GM23338 (cell line): ENCODE measurements at regions not wholly inside any gene's neighbourhood (a gene's known extent, or its start where the extent isn't known, plus 50 kb on each side); places are given as distances from the start of the nearest gene placed in this dataset.

Experiments used
- ATAC-seq: fragments of 200-7000 bp; cut with Tn5 transposase; 3 replicates; pipeline ENCODE4 v1.9.1; 2020
- DNase-seq: peaks from one replicate; pipeline ENCODE4 v3.0.0-alpha.2; 2015; ENCODE audit warnings: low spot score
- H2AFZ ChIP-seq: fragments of 200-600 bp; sonication (generic); 2 replicates; pipeline ENCODE4 v1.8.0; 2016; ENCODE audit warnings: antibody characterized with exemption, mild to moderate bottlenecking, moderate library complexity
- H3F3A ChIP-seq: fragments of 200-600 bp; sonication (generic); replicated peaks from 2 replicates; pipeline ENCODE4 v1.8.0; 2017; ENCODE audit warnings: antibody characterized with exemption, mixed run types, low read depth
- H3K27ac ChIP-seq: fragments of 200-600 bp; sonication (generic); 2 replicates; pipeline ENCODE4 v1.6.1; 2016; ENCODE audit warnings: low read depth
- H3K27me3 ChIP-seq: fragments of 200-600 bp; sonication (generic); 2 replicates; pipeline ENCODE4 v1.8.0; 2016; ENCODE audit warnings: mild to moderate bottlenecking, mixed run types, moderate library complexity; ENCODE audit not compliant: insufficient read depth
- H3K36me3 ChIP-seq: fragments of 200-600 bp; sonication (generic); 2 replicates; pipeline ENCODE4 v1.8.0; 2016; ENCODE audit warnings: mild to moderate bottlenecking; ENCODE audit not compliant: insufficient read depth
- H3K4me1 ChIP-seq: fragments of 200-600 bp; sonication (generic); 2 replicates; pipeline ENCODE4 v1.8.0; 2016; ENCODE audit warnings: mild to moderate bottlenecking, moderate library complexity; ENCODE audit not compliant: insufficient read depth
- H3K4me2 ChIP-seq: fragments of 200-600 bp; sonication (generic); 2 replicates; pipeline ENCODE4 v1.7.1; 2017; ENCODE audit warnings: mixed run types
- H3K4me3 ChIP-seq: fragments of 200-600 bp; sonication (generic); 2 replicates; pipeline ENCODE4 v1.6.1; 2016; ENCODE audit warnings: mixed run types
- H3K79me2 ChIP-seq: fragments of 200-600 bp; sonication (generic); replicated peaks from 2 replicates; pipeline ENCODE4 v1.8.0; 2017; ENCODE audit warnings: mild to moderate bottlenecking; ENCODE audit not compliant: insufficient read depth
- H3K9me2 ChIP-seq: fragments of 200-600 bp; sonication (generic); 2 replicates; pipeline ENCODE4 v1.8.0; 2017; ENCODE audit not compliant: insufficient read depth
- H4K20me1 ChIP-seq: fragments of 200-600 bp; sonication (generic); replicated peaks from 2 replicates; pipeline ENCODE4 v1.8.0; 2017; ENCODE audit warnings: mild to moderate bottlenecking; ENCODE audit not compliant: insufficient read depth
- H3K27ac Mint-ChIP-seq: 2 replicates; pipeline ENCODE4 v1.8.0; 2020; ENCODE audit warnings: inconsistent platforms, mild to moderate bottlenecking, moderate library complexity, mixed read lengths
- H3K27me3 Mint-ChIP-seq: 3 replicates; pipeline ENCODE4 v1.8.0; 2022; ENCODE audit warnings: low read depth, mild to moderate bottlenecking, moderate library complexity, mixed read lengths, inconsistent platforms; ENCODE audit not compliant: insufficient read depth, poor library complexity
- H3K36me3 Mint-ChIP-seq: 3 replicates; pipeline ENCODE4 v1.8.0; 2021; ENCODE audit warnings: low read depth, mild to moderate bottlenecking, inconsistent platforms, moderate library complexity, mixed read lengths
- H3K4me1 Mint-ChIP-seq: 3 replicates; pipeline ENCODE4 v1.8.0; 2020; ENCODE audit warnings: mild to moderate bottlenecking, inconsistent platforms, mixed read lengths
- H3K4me3 Mint-ChIP-seq: 3 replicates; pipeline ENCODE4 v1.8.0; 2021; ENCODE audit warnings: moderate library complexity, mild to moderate bottlenecking, inconsistent platforms, mixed read lengths
- H3K9me3 Mint-ChIP-seq: 3 replicates; pipeline ENCODE4 v1.8.0; 2020; ENCODE audit warnings: moderate library complexity, mild to moderate bottlenecking, inconsistent platforms, mixed read lengths
- CREB1 ChIP-seq: fragments of 250-450 bp; sonication (Bioruptor Pico); IDR thresholded peaks from 2 replicates; pipeline ENCODE4 v1.5.0; 2020; ENCODE audit warnings: low read depth, mild to moderate bottlenecking, moderate library complexity
- EZH2phosphoT487 ChIP-seq: fragments of 200-600 bp; sonication (generic); IDR thresholded peaks from one replicate; pipeline ENCODE4 v1.8.1; 2018; ENCODE audit warnings: antibody characterized with exemption; ENCODE audit not compliant: unreplicated experiment
- NANOG ChIP-seq: IDR thresholded peaks from 2 replicates; pipeline ENCODE4 v1.6.1; 2016; ENCODE audit warnings: antibody characterized with exemption, borderline replicate concordance
- POLR2AphosphoS5 ChIP-seq: IDR thresholded peaks from 2 replicates; pipeline ENCODE4 v1.6.1; 2016; ENCODE audit warnings: antibody characterized with exemption, low read depth
- STAT1 ChIP-seq: IDR thresholded peaks from one replicate; pipeline ENCODE4 v1.6.1; 2016; ENCODE audit warnings: antibody characterized with exemption; ENCODE audit not compliant: unreplicated experiment
- ZNF114 ChIP-seq: fragments of 250-450 bp; sonication (Bioruptor Pico); IDR thresholded peaks from 2 replicates; pipeline ENCODE4 v1.5.0; 2020; ENCODE audit warnings: mild to moderate bottlenecking, moderate library complexity
- ZNF331 ChIP-seq: fragments of 250-450 bp; sonication (Bioruptor Pico); IDR thresholded peaks from 2 replicates; pipeline ENCODE4 v1.5.0; 2020; ENCODE audit warnings: low read depth, mild to moderate bottlenecking, moderate library complexity
- TF ChIP-seq, protein P1 (sequence below), 2 experiments: fragments of 200-600 bp in 1 of 2; sonication (generic) in 1 of 2; conservative IDR thresholded peaks; 2 replicates each; pipeline versions ENCODE4 v1.5.1 to v1.6.1; 2016 to 2017; ENCODE audit warnings: antibody characterized with exemption in 2 of 2, low read depth in 2 of 2, mild to moderate bottlenecking in 2 of 2, moderate library complexity in 1 of 2
- TF ChIP-seq, protein P2 (sequence below): fragments of 250-450 bp; sonication (Bioruptor Pico); IDR thresholded peaks from 2 replicates; pipeline ENCODE4 v1.5.0; 2020; ENCODE audit warnings: mild to moderate bottlenecking, moderate library complexity

DNA sequence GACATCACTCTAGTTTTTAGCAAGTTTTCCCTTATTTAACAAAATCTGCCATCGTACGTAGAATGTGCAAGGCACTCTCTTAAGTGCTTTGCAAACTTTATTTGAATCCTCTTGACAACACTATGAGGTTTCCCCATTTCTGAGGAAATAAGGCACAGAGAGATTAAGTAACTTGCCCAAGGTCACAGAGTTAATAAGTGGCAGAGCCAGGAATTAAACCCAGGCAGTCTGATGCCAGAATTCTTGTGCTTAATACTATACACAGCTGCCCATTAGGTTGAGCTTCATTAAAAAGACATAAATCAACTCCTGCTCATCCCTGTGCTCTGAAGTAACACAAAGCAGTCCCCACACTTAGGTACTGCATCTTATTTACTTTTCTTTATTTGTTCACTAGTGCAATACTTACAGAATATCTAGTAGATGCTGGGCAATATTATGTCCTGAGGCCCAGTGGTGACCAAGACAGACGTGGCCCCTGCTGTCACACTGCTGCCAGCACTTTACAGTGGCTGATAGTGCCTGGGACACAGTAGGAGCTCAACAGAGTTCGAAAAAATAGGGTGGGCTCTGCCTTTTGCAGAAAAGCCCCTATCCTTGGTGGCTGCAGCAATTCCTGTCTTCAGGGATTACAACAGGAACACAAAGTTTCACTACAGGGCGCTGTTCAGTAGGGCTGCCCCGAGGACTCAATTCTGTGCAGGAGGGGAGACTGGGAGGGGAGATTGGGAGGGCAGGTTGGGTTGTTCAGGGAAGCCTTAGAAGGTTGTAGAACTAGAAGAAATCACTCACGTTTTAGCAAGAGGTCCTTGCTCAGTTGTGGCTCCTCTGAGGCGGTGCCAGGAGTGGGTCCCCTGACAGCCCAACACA, 138.3 kb upstream of the TPM1 start:
- no peaks in the 10 kb centered on the region; the same call in 2 of the 3 replicates for H3K9me3 Mint-ChIP-seq
- no peak overlapping the region for H2AFZ ChIP-seq
- H3K4me3 ChIP-seq: no peak overlapping the region
- DNase-seq: no peak
- no peaks in the 10 kb centered on the region for H4K20me1 ChIP-seq
- TF ChIP-seq NANOG: no peak
- no peak for TF ChIP-seq ZNF331 (CRISPR knock-in tag)
- TF ChIP-seq, protein P1, sequence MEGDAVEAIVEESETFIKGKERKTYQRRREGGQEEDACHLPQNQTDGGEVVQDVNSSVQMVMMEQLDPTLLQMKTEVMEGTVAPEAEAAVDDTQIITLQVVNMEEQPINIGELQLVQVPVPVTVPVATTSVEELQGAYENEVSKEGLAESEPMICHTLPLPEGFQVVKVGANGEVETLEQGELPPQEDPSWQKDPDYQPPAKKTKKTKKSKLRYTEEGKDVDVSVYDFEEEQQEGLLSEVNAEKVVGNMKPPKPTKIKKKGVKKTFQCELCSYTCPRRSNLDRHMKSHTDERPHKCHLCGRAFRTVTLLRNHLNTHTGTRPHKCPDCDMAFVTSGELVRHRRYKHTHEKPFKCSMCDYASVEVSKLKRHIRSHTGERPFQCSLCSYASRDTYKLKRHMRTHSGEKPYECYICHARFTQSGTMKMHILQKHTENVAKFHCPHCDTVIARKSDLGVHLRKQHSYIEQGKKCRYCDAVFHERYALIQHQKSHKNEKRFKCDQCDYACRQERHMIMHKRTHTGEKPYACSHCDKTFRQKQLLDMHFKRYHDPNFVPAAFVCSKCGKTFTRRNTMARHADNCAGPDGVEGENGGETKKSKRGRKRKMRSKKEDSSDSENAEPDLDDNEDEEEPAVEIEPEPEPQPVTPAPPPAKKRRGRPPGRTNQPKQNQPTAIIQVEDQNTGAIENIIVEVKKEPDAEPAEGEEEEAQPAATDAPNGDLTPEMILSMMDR (conservative IDR thresholded peaks at IDR 0.05; ENCODE audit: low read depth in 2 of 2): no peak
- peaks cover 13% of the 10 kb centered on the region for H3K4me1 ChIP-seq
- peaks cover 28% of the 10 kb centered on the region for H3K4me1 Mint-ChIP-seq
- H3K4me2 ChIP-seq: no peak overlapping the region
- H3K27ac ChIP-seq: no peak overlapping the region
- no peak overlapping the region for H3K27ac Mint-ChIP-seq
- H3K36me3 ChIP-seq: no peaks in the 10 kb centered on the region
- no peak overlapping the region for H3K4me3 Mint-ChIP-seq
- no peaks in the 10 kb centered on the region for H3K9me2 ChIP-seq
- no peaks in the 10 kb centered on the region for H3K27me3 ChIP-seq
- H3K27me3 Mint-ChIP-seq: peaks cover 4% of the 10 kb centered on the region
- H3K79me2 ChIP-seq: no peaks in the 10 kb centered on the region
- no peaks in the 10 kb centered on the region for H3K36me3 Mint-ChIP-seq
- H3F3A ChIP-seq: no peaks in the 10 kb centered on the region
- ATAC-seq: no peak

DNA sequence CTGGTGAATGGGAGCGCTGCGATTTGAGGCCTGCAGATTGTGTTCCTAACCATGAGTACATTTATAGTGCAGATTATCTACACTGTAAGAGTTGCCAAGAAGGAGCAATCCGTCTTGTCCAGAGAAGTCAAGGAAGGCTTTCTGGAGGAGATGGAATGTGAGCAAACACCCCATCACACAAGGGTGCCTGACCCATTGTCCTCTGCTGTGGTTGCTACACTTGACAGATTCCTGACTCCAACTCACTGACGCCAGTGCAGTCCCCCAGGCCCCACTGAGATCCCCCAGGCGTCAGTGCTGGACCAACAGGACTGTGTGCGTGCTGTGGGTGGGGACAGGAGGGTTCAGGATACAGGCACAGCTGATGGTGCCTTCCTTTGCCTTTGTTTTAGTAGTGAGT, 135.9 kb upstream of the TPM1 start:
- H3K27ac Mint-ChIP-seq: no peak overlapping the region
- H3K4me1 ChIP-seq: peaks cover 13% of the 10 kb centered on the region
- TF ChIP-seq ZNF114 (CRISPR knock-in tag) (no peak), CREB1 (CRISPR knock-in tag) (no peak), ZNF331 (CRISPR knock-in tag) (no peak), EZH2phosphoT487 (no peak), POLR2AphosphoS5 (no peak), STAT1 (no peak), NANOG (no peak)
- TF ChIP-seq, protein P1 (conservative IDR thresholded peaks at IDR 0.05; ENCODE audit: low read depth in 2 of 2): no peak
- TF ChIP-seq, protein P2, sequence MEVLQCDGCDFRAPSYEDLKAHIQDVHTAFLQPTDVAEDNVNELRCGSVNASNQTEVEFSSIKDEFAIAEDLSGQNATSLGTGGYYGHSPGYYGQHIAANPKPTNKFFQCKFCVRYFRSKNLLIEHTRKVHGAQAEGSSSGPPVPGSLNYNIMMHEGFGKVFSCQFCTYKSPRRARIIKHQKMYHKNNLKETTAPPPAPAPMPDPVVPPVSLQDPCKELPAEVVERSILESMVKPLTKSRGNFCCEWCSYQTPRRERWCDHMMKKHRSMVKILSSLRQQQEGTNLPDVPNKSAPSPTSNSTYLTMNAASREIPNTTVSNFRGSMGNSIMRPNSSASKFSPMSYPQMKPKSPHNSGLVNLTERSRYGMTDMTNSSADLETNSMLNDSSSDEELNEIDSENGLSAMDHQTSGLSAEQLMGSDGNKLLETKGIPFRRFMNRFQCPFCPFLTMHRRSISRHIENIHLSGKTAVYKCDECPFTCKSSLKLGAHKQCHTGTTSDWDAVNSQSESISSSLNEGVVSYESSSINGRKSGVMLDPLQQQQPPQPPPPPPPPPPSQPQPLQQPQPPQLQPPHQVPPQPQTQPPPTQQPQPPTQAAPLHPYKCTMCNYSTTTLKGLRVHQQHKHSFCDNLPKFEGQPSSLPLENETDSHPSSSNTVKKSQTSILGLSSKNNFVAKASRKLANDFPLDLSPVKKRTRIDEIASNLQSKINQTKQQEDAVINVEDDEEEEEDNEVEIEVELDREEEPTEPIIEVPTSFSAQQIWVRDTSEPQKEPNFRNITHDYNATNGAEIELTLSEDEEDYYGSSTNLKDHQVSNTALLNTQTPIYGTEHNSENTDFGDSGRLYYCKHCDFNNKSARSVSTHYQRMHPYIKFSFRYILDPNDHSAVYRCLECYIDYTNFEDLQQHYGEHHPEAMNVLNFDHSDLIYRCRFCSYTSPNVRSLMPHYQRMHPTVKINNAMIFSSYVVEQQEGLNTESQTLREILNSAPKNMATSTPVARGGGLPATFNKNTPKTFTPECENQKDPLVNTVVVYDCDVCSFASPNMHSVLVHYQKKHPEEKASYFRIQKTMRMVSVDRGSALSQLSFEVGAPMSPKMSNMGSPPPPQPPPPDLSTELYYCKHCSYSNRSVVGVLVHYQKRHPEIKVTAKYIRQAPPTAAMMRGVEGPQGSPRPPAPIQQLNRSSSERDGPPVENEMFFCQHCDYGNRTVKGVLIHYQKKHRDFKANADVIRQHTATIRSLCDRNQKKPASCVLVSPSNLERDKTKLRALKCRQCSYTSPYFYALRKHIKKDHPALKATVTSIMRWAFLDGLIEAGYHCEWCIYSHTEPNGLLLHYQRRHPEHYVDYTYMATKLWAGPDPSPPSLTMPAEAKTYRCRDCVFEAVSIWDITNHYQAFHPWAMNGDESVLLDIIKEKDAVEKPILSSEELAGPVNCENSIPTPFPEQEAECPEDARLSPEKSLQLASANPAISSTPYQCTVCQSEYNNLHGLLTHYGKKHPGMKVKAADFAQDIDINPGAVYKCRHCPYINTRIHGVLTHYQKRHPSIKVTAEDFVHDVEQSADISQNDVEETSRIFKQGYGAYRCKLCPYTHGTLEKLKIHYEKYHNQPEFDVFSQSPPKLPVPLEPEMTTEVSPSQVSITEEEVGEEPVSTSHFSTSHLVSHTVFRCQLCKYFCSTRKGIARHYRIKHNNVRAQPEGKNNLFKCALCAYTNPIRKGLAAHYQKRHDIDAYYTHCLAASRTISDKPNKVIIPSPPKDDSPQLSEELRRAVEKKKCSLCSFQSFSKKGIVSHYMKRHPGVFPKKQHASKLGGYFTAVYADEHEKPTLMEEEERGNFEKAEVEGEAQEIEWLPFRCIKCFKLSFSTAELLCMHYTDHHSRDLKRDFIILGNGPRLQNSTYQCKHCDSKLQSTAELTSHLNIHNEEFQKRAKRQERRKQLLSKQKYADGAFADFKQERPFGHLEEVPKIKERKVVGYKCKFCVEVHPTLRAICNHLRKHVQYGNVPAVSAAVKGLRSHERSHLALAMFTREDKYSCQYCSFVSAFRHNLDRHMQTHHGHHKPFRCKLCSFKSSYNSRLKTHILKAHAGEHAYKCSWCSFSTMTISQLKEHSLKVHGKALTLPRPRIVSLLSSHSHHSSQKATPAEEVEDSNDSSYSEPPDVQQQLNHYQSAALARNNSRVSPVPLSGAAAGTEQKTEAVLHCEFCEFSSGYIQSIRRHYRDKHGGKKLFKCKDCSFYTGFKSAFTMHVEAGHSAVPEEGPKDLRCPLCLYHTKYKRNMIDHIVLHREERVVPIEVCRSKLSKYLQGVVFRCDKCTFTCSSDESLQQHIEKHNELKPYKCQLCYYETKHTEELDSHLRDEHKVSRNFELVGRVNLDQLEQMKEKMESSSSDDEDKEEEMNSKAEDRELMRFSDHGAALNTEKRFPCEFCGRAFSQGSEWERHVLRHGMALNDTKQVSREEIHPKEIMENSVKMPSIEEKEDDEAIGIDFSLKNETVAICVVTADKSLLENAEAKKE: no peak

More for the DNA sequence above, 135.9 kb upstream of the TPM1 start:
- Histone ChIP-seq H3K27me3 (no peaks in the 10 kb centered on the region), H4K20me1 (no peaks in the 10 kb centered on the region), H3F3A (no peaks in the 10 kb centered on the region), H3K79me2 (no peaks in the 10 kb centered on the region), H3K4me2 (no peak overlapping the region), H3K4me3 (no peak overlapping the region), H3K27ac (no peak overlapping the region), H3K36me3 (no peaks in the 10 kb centered on the region), H3K9me2 (no peaks in the 10 kb centered on the region), H2AFZ (no peak overlapping the region)
- Mint-ChIP-seq H3K27me3 (peaks cover 2% of the 10 kb centered on the region), H3K4me3 (no peak overlapping the region), H3K4me1 (peaks cover 21% of the 10 kb centered on the region), H3K9me3 (no peaks in the 10 kb centered on the region; the same call in 2 of the 3 replicates), H3K36me3 (no peaks in the 10 kb centered on the region)
- DNase-seq: no peak
- no peak for ATAC-seq
